ENCODE measurements at regions not wholly inside any gene's neighbourhood (a gene's known extent, or its start where the extent isn't known, plus 50 kb on each side); places are given as distances from the start of the nearest gene placed in this dataset.

DNA sequence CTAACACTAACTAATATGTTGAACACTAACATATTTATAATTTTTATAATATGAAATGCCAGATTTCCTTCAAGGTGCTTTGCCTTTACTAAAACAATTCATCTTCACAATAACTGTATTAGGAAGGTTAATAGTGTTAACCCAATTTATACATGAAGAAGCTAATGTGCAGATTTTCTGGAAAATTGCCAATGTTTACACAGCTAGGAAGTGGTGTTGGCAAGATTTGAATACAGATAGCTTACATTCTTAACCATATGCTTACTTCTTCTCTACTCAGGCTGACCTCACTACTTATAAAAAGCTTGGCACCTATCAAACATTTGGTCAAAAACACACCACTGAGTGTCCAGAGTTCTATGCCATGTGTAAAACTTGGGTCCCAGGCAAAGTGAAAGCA, 445.4 kb upstream of the ITGA1 start:
- TF ChIP-seq CTCF (IDR thresholded peaks at IDR 0.05; ENCODE audit: low read depth, low read length), result no peak
- no peak for DNase-seq (ENCODE audit: low read depth in 2 of 2)
- H3K4me3 ChIP-seq (replicated peaks in 1 of 2; ENCODE audit: low read depth in 2 of 2, low read length in 2 of 2), result no peak overlapping the region

DNA sequence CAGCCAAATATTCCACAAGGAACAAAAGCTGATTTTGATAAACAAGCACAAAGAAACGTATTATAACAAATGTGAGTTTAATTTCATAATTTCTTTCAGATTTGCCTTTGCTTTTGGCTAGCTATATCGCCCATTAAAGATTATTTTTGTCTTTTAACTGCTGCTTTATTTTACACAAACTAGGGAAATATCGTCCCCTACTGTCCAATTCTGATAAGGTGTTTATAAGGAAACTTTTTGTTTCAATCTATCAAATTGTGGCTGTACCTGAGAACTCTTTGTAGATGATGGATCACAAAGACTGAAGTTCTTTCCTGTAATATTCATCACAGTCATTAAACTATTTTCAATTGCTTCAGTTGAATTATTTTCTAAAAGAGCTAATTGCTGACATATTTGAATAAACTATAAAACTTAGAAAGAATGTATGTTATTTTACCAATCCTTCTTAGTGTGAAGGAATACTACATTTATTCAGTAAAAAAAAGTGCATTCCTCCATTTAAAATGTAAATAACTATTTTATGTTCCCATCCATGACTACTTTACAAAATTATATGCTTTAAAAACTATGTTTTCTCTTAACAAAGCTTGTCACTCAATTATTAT, 431.3 kb upstream of the ITGA1 start:
- peak; percentile 62 for TF ChIP-seq CTCF (IDR thresholded peaks at IDR 0.05; ENCODE audit: low read depth, low read length)
- H3K4me3 ChIP-seq (replicated peaks in 1 of 2; ENCODE audit: low read depth in 2 of 2, low read length in 2 of 2), result no peak overlapping the region
- DNase-seq (ENCODE audit: low read depth in 2 of 2), result peak; percentile 2 to 28

DNA sequence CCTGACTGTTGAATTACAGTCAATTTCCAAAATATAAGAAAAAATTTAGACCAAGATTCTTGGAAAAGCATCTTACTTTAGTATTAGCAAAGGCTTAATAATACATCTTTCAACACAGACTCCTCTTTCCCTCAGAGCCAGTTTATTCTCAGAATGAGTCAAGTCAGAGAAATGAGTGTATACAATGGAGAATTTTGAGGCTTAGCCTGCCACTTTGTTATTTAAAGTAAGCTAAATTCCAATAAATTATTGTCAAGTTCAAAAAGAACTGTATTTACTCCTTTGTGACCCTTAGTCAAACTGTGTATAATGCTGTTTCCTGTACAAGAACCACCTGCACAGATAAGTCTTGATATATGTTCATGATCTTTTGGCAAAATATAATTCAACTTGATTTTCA, 428.5 kb upstream of the ITGA1 start:
- no peak overlapping the region for H3K4me3 ChIP-seq (replicated peaks in 1 of 2; ENCODE audit: low read depth in 2 of 2, low read length in 2 of 2)
- no peak for DNase-seq (ENCODE audit: low read depth in 2 of 2)
- TF ChIP-seq CTCF (IDR thresholded peaks at IDR 0.05; ENCODE audit: low read depth, low read length), result no peak

GRCh38 chr5:52360985-52361384, 426.7 kb upstream of the ITGA1 start:
- DNase-seq (ENCODE audit: low read depth in 2 of 2), result no peak
- TF ChIP-seq CTCF (IDR thresholded peaks at IDR 0.05; ENCODE audit: low read depth, low read length), result no peak
- no peak overlapping the region for H3K4me3 ChIP-seq (replicated peaks in 1 of 2; ENCODE audit: low read depth in 2 of 2, low read length in 2 of 2)

- no peak for DNase-seq (ENCODE audit: low read depth in 2 of 2)
- no peak for TF ChIP-seq CTCF (IDR thresholded peaks at IDR 0.05; ENCODE audit: low read depth, low read length)
- H3K4me3 ChIP-seq (replicated peaks in 1 of 2; ENCODE audit: low read depth in 2 of 2, low read length in 2 of 2), result no peak overlapping the region
Observed at GRCh38 chr5:52374286-52374685, 413.4 kb upstream of the ITGA1 start.

- H3K4me3 ChIP-seq (replicated peaks in 1 of 2; ENCODE audit: low read depth in 2 of 2, low read length in 2 of 2), result no peak overlapping the region
- TF ChIP-seq CTCF (IDR thresholded peaks at IDR 0.05; ENCODE audit: low read depth, low read length), result no peak
Observed at GRCh38 chr5:52375969-52376368, 411.7 kb upstream of the ITGA1 start.

GRCh38 chr5:52376592-52376991, 411.1 kb upstream of the ITGA1 start:
- TF ChIP-seq CTCF (IDR thresholded peaks at IDR 0.05; ENCODE audit: low read depth, low read length), result no peak
- no peak overlapping the region for H3K4me3 ChIP-seq (replicated peaks in 1 of 2; ENCODE audit: low read depth in 2 of 2, low read length in 2 of 2)
- DNase-seq (ENCODE audit: low read depth in 2 of 2), result no peak

More at GRCh38 chr5:52375969-52376368, 411.7 kb upstream of the ITGA1 start:
- DNase-seq (ENCODE audit: low read depth in 2 of 2), result no peak
